Testis (tissue), 2 donors: ENCODE measurements at regions not wholly inside any gene's neighbourhood (a gene's known extent, or its start where the extent isn't known, plus 50 kb on each side); places are given as distances from the start of the nearest gene placed in this dataset.

Experiments
- POLR2A ChIP-seq: fragments of 450-650 bp; IDR thresholded peaks from one replicate; pipeline ENCODE4 v1.6.1; 2017; ENCODE audit warnings: antibody characterized with exemption, mild to moderate bottlenecking, moderate library complexity
- TF ChIP-seq, protein P1 (sequence below), 3 experiments: fragments of 450-650 bp in 2 of 3; fragments of 200-600 bp in 1 of 3; sonication (generic) in 1 of 3; IDR thresholded peaks; one replicate each; pipeline ENCODE4 v1.5.1; 2016 to 2019; ENCODE audit warnings: antibody characterized with exemption in 3 of 3, mild to moderate bottlenecking in 2 of 3, moderate library complexity in 1 of 3

DNA sequence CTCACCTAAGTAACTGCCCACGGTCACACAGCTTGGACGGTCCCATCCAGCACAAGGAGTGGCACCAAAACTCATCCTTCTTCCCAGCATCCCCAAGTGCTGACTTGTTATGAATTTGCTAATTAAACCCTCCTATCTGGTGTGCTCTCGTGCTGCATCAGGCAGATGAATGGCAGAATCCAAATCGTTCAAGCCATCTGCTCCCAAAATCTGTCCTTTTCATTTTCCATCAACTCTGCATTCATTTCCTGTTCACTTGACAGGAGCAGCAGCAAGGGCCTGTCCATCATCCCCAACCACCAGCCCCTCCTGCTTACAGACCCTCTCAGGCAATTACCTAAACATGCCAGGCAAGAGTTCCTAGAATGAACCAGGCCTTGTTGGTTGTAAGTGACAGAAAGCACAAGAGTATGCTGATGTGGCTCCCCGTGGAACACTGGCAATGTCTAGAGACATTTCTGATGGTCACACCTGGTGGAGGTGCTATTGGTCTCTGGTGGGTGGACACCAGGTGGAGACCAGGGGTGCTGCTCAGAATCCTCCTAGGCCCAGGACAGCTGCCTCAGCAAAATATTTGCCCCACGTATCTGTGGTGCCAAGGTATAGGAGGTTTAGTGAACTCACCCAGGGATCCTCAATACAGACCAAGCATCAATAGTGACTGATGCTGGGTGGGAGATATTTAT, 832.5 kb downstream of the TBC1D22A start:
- TF ChIP-seq POLR2A = no peak
- TF ChIP-seq, protein P1, sequence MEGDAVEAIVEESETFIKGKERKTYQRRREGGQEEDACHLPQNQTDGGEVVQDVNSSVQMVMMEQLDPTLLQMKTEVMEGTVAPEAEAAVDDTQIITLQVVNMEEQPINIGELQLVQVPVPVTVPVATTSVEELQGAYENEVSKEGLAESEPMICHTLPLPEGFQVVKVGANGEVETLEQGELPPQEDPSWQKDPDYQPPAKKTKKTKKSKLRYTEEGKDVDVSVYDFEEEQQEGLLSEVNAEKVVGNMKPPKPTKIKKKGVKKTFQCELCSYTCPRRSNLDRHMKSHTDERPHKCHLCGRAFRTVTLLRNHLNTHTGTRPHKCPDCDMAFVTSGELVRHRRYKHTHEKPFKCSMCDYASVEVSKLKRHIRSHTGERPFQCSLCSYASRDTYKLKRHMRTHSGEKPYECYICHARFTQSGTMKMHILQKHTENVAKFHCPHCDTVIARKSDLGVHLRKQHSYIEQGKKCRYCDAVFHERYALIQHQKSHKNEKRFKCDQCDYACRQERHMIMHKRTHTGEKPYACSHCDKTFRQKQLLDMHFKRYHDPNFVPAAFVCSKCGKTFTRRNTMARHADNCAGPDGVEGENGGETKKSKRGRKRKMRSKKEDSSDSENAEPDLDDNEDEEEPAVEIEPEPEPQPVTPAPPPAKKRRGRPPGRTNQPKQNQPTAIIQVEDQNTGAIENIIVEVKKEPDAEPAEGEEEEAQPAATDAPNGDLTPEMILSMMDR (IDR thresholded peaks at IDR 0.05) = no peak
